ENCODE measurements at regions not wholly inside any gene's neighbourhood (a gene's known extent, or its start where the extent isn't known, plus 50 kb on each side); places are given as distances from the start of the nearest gene placed in this dataset.
"Not testable (repeated sequence)": the region's sequence is repeated elsewhere in the genome, so short reads cannot be mapped to it uniquely, and the experiment has no call there.

DNA sequence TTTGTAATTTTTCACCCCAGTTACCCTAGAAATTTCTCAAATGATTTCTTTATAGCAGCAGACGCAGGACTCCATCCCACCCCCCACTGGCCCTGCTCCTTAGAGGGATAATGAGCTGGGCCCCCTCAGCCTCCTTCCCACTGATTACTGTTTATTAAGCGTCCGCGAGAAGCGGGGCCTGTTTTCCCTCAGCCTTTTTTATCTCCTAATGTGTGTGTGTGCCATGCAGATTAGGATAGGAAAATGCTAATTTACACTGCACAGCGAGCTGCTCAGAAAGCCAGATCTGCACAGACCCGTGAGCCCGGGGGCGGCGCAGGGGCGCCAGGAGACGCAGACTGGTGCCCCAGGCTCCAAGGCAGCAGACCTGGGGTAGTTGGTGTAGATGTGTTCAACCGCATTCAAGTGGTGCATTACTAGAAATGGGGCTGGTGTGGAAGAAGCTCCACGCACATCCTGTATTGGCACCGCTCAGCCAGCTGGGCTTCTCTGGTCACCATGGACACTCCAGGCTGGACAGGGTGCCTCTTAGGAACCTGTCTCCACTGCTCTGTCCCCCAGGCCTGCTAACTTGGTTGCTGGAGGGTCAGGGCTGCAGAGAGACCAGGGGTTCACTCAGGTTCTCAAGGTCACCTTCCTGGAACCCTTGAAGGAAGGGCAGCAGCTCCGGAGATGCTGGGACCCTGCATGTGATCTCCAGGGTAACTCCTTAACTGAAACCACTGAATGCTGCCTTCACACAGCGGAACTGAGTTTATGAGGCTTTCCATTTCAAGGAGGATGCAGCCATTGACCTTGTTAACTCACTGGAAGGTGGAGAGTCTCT lies 256.3 kb downstream of the ERMARD start:
- no peak for DNase-seq

GRCh38 chr6:170006900-170007467 lies 255.6 kb downstream of the ERMARD start:
- no peak for DNase-seq

- DNase-seq, result no peak
Measured at GRCh38 chr6:170006071-170006899, 254.9 kb downstream of the ERMARD start.

- no peak for DNase-seq
Measured at GRCh38 chr6:170005665-170006064, 254.2 kb downstream of the ERMARD start.

DNA sequence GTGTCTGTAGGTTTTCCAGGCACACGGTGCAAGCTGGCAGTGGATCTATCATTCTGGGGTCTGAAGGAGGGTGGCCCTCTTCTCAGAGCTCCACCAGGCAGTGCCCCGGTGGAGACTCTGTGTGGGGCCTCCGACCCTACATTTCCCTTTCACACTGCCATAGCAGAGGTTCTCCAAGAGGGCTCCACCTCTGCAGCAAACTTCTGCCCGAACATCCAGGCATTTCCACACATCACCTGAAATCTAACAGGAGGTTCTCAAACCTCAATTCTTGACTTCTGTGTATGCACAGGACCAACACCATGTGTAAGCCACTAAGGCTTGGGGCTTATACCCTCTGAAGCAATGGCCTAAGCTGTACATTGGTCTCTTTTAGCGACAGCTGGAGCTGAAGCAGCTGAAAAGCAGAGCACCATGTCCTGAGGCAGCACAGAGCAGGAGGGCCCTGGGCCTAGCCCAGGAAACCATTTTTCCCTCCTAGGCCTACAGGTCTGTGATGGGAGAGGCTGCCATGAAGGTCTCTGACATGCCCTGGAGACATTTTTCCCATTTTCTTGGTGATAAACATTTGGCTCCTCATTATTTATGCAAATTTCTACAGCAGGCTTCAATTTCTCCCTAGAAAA lies 253.3 kb downstream of the ERMARD start:
- DNase-seq, result no peak

- no peak for DNase-seq
Measured at GRCh38 chr6:170003451-170004160, 252.2 kb downstream of the ERMARD start.

- no peak for DNase-seq
Measured at GRCh38 chr6:170003027-170003426, 251.6 kb downstream of the ERMARD start.

DNA sequence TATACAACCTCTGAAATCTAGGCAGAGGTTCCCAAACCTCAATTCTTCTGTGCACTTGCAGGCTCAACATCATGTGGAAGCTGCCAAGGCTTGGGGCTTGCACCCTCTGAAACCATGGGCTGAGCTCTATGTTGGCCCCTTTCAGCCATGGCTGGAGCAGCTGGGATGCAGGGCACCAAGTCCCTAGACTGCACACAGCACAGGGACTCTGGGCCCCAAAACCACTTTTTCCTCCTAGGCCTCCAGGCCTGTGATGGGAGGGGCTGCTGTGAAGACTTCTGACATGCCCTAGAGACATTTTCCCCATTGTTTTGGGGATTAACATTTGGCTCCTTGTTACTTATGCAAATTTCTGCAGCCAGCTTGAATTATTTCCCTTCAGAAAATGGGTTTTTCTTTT lies 250.4 kb downstream of the ERMARD start:
- DNase-seq, result not testable (repeated sequence)

GRCh38 chr6:170000071-170000843 lies 248.8 kb downstream of the ERMARD start:
- DNase-seq, result no peak

GRCh38 chr6:169999367-169999766 lies 247.9 kb downstream of the ERMARD start:
- no peak for DNase-seq

- no peak for DNase-seq
Measured at GRCh38 chr6:169998457-169998856, 247.0 kb downstream of the ERMARD start.

DNA sequence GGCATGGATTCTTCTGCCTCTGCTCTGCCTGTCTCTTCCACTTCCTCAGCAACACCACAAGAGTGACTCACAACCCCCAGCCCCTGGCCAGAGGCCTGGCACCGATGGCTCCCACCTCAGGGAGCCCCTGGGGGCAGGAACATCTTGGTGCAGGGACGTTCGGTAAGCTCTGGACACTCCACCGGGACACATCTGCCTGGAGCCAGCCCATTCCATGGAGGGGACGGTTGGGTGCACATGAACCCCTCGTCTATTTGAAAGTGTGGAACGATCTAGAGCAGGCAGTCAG lies 246.5 kb downstream of the ERMARD start:
- no peak for DNase-seq

- no peak for DNase-seq
Measured at GRCh38 chr6:169997187-169997929, 245.9 kb downstream of the ERMARD start.

- DNase-seq, result no peak
Measured at GRCh38 chr6:169996378-169997051, 245.1 kb downstream of the ERMARD start.

DNA sequence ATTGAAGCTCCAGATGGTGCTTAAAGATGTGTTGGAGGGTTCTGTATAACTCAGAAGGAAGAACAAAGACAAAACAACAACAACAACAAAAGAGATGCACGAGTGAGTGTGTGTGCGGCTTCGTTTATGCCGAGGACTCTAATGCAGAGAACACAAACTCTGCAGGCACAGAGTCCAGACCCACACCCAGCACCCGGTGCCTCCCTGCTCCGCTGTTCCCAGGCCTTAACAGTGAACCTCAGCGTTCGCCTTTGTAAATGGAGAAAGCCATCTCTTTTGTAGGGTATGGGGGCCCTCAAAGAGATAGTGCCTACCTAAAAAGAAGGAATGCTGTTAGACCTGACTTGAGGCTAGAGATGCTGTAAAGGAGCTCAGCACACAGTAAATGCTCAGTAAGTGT lies 243.3 kb downstream of the ERMARD start:
- no peak for DNase-seq

DNA sequence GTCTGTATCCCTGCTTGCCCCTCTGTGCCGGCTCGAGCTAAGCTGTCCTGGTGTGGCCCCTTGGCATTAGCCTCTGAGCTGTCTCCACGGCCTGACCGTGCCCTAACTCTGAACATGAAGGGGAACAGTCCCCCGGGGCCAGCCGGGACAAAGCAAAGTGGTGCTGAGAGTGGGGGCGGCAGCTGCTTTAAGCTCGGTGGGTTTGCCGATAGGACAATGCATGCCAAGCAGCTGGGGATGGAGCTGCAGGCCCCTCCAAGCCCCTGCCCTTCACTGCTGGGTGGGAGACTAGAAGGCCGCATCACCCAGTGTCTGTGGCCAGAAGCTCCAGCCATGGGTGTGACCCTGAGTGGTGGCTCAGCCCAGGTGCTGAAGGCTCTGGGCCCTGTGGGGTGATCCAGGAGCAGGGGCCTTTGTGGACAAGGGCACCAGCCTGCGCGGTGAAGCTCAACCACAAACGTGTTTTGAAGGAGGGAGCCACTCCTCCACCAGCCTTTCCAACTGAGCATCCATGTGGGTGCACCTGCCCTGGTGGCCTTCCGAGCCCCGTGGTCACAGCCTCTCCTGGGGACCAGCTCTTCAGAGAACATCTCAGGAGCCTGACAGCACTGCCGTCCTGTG lies 242.5 kb downstream of the ERMARD start:
- DNase-seq, result no peak

- DNase-seq, result no peak
Measured at GRCh38 chr6:169991913-169992312, 240.5 kb downstream of the ERMARD start.

DNA sequence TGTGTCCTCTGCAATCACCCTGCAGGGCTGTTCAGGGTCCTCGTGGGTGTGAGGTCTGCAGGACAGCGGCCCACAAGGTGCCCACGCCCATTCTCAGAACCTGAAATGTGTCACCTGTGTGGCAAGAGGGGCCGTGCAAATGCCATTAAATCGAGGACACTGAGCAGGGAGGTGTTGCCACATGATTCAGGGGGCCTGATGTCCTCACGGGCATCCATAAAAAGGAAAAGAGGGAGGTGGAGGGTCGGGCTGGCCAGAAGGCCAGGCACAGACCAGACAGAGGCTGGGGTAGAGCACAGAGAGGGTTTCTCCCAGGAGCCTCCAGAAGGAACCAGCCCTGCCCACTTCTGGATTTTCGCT lies 239.6 kb downstream of the ERMARD start:
- no peak for DNase-seq

DNA sequence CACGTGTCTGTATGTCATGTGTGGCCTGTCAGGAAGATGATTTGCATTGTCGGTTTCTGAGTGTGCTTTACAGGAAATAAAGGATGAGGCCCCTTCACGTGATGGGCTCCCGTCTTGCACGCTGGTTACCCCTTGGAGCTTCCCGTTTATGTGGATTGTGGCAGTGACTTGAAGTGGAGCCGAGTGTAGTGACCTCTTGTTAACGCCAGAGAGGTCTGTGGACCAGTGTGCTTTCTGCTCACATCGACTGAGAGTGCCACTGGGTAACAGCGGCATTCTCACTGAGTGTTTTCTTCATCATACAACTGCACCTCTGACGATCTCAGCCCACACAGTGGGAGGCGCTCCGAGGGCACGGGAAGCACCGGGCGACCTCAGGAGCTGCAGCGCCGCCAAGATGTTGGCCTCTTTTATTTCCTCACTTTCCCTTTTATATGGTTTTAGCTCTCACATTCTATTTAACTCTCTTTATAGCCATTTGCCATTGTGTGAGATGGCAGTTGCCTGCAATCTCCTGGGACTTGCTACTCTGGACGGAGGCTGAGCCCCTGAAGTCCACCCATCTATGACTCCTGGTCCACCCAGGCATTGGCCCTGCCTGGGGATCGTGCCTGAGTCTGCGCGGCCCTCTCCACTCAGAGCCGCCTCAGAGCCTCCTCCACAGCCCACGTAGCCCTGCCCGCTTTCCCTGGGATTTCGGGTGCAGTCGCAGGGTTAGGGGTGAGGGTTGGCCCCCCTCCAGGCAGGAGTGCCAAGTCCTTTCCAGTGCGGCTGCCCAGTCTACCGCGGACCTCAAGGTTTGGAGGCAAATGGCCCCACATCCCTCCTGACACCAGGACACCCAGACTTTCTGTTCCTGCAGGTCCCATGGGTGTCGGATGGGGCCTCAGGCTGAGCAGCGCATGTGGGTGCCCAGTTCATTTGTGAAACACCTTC lies 238.9 kb downstream of the ERMARD start:
- no peak for DNase-seq
